DMS 273 (cell line): ENCODE measurements at regions not wholly inside any gene's neighbourhood (a gene's known extent, or its start where the extent isn't known, plus 50 kb on each side); places are given as distances from the start of the nearest gene placed in this dataset.

Experiments
- DNase-seq: peaks from one replicate; lab custom pipeline; 2025; ENCODE audit not compliant: unreplicated experiment; lab: John Stamatoyannopoulos, UW

- no peak for DNase-seq
Observed at GRCh38 chr11:123305601-123306375, 110.7 kb upstream of the CLMP start.

- peak; percentile 33 for DNase-seq
Observed at GRCh38 chr11:123304828-123305466, 109.9 kb upstream of the CLMP start.

- no peak for DNase-seq
Observed at GRCh38 chr11:123303924-123304323, 108.9 kb upstream of the CLMP start.

GRCh38 chr11:123302751-123303195 lies 107.7 kb upstream of the CLMP start:
- no peak for DNase-seq

- peak; percentile 87 for DNase-seq
Observed at GRCh38 chr11:123301696-123302400, 106.8 kb upstream of the CLMP start.

- DNase-seq: peak; percentile 36
Observed at GRCh38 chr11:123301013-123301591, 106.1 kb upstream of the CLMP start.

GRCh38 chr11:123299721-123300120 lies 104.7 kb upstream of the CLMP start:
- peak; percentile 11 for DNase-seq

- no peak for DNase-seq
Observed at GRCh38 chr11:123298488-123299447, 103.7 kb upstream of the CLMP start.

GRCh38 chr11:123292647-123293046 lies 97.6 kb upstream of the CLMP start:
- DNase-seq: no peak

GRCh38 chr11:123291201-123291869 lies 96.3 kb upstream of the CLMP start:
- DNase-seq: no peak

- no peak for DNase-seq
Observed at GRCh38 chr11:123286761-123287160, 91.7 kb upstream of the CLMP start.

GRCh38 chr11:123286255-123286654 lies 91.2 kb upstream of the CLMP start:
- DNase-seq: no peak

GRCh38 chr11:123284454-123284853 lies 89.4 kb upstream of the CLMP start:
- no peak for DNase-seq

GRCh38 chr11:123282597-123282996 lies 87.5 kb upstream of the CLMP start:
- no peak for DNase-seq

GRCh38 chr11:123273616-123274015 lies 78.6 kb upstream of the CLMP start:
- no peak for DNase-seq

GRCh38 chr11:123272565-123272964 lies 77.5 kb upstream of the CLMP start:
- DNase-seq: no peak

- DNase-seq: no peak
Observed at GRCh38 chr11:123268156-123268555, 73.1 kb upstream of the CLMP start.

- peak; percentile 21 for DNase-seq
Observed at GRCh38 chr11:123265951-123266350, 70.9 kb upstream of the CLMP start.

GRCh38 chr11:123264431-123264780 lies 69.4 kb upstream of the CLMP start:
- DNase-seq: no peak
